ENCODE measurements at regions not wholly inside any gene's neighbourhood (a gene's known extent, or its start where the extent isn't known, plus 50 kb on each side); places are given as distances from the start of the nearest gene placed in this dataset.

DNA sequence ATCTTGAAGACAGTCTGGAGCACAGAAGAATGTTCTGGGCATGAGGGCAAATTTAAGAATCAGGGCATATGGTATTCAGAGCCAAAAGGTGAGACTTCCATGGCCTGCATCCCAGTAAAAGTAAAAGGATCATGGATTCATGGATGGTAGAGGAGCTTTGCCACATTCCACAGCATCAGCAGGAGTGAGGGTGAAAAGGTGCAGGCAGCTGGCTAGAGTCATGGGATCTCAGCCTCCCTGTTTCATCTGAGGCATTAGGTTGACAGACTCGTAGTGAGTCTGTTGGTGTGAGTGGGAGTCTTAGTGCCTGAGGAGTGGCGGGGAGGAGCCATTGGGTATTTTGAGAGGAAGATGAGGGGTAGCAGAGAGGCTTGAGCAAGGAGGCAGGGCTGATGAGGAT lies 301.6 kb downstream of the CYP26B1 start:
- DNase-seq = no peak
- Histone ChIP-seq H3K4me3 (no peak overlapping the region), H3K4me1 (no peaks in the 10 kb centered on the region), H3K36me3 (replicated peaks in 1 of 2; ENCODE audit: insufficient read depth in 1 of 2, low read depth in 2 of 2) (no peaks in the 10 kb centered on the region), H3K9me3 (no peaks in the 10 kb centered on the region), H3K27ac (no peak overlapping the region), H3K27me3 (no peaks in the 10 kb centered on the region)
- intact Hi-C loops (cut with DNase I) = no loop called here
- 82 to 85% methylated on average over 2 of the region's 2 CpGs for WGBS, 2 donors
- no peak for ATAC-seq
- TF ChIP-seq, protein P1, sequence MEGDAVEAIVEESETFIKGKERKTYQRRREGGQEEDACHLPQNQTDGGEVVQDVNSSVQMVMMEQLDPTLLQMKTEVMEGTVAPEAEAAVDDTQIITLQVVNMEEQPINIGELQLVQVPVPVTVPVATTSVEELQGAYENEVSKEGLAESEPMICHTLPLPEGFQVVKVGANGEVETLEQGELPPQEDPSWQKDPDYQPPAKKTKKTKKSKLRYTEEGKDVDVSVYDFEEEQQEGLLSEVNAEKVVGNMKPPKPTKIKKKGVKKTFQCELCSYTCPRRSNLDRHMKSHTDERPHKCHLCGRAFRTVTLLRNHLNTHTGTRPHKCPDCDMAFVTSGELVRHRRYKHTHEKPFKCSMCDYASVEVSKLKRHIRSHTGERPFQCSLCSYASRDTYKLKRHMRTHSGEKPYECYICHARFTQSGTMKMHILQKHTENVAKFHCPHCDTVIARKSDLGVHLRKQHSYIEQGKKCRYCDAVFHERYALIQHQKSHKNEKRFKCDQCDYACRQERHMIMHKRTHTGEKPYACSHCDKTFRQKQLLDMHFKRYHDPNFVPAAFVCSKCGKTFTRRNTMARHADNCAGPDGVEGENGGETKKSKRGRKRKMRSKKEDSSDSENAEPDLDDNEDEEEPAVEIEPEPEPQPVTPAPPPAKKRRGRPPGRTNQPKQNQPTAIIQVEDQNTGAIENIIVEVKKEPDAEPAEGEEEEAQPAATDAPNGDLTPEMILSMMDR (IDR thresholded peaks at IDR 0.05) = no peak
- TF ChIP-seq POLR2A (IDR thresholded peaks at IDR 0.05) = no peak

GRCh38 chr2:71844967-71845366 lies 302.7 kb downstream of the CYP26B1 start:
- H3K4me1 ChIP-seq = no peaks in the 10 kb centered on the region
- 59 to 62% methylated on average over 4 of the region's 4 CpGs for WGBS, 2 donors
- no peak for TF ChIP-seq POLR2A (IDR thresholded peaks at IDR 0.05)
- TF ChIP-seq, protein P1 (IDR thresholded peaks at IDR 0.05) = no peak
- DNase-seq (no peak), ATAC-seq (no peak)
- no peak overlapping the region for H3K4me3 ChIP-seq
- no peaks in the 10 kb centered on the region for H3K9me3 ChIP-seq
- no peaks in the 10 kb centered on the region for H3K36me3 ChIP-seq (replicated peaks in 1 of 2; ENCODE audit: insufficient read depth in 1 of 2, low read depth in 2 of 2)
- intact Hi-C loops (cut with DNase I) = no loop called here
- H3K27me3 ChIP-seq = no peaks in the 10 kb centered on the region
- H3K27ac ChIP-seq = no peak overlapping the region

DNA sequence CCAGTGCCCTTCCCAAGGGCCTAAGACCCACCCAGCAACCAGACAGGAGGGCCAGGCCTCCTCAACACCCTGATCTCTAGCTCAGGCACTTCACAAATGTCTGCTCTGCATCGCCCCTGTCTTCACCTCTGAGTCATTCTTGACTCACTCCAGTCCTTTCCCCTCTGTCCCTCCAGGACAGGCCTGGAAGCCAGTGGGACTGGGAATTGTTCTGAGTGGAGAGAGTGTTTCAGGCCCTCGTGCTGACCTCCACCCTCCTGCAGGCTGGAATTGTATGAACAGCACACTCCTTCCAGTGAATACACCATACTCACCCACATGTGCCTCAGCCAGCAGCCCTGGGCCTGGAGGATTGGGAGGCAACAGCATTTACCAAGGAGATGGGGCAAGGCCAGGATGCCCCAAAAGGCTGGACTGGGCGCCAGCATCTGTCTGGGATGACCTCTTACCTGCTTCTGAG lies 304.2 kb downstream of the CYP26B1 start:
- Histone ChIP-seq H3K36me3 (replicated peaks in 1 of 2; ENCODE audit: insufficient read depth in 1 of 2, low read depth in 2 of 2) (no peaks in the 10 kb centered on the region), H3K9me3 (no peaks in the 10 kb centered on the region), H3K4me3 (no peak overlapping the region), H3K27me3 (no peaks in the 10 kb centered on the region), H3K4me1 (no peaks in the 10 kb centered on the region), H3K27ac (no peak overlapping the region)
- no peak for ATAC-seq
- no peak for TF ChIP-seq POLR2A (IDR thresholded peaks at IDR 0.05)
- TF ChIP-seq, protein P1 (IDR thresholded peaks at IDR 0.05) = no peak
- peak in 1 of 4 donors; percentile 24 for DNase-seq
- WGBS, 2 donors = 59 to 77% methylated on average over 3 of the region's 3 CpGs
- intact Hi-C loops (cut with DNase I) = no loop called here

- no peaks in the 10 kb centered on the region for H3K36me3 ChIP-seq (replicated peaks in 1 of 2; ENCODE audit: insufficient read depth in 1 of 2, low read depth in 2 of 2)
- no peaks in the 10 kb centered on the region for H3K9me3 ChIP-seq
- H3K27ac ChIP-seq = no peak overlapping the region
- no peak for ATAC-seq
- no peaks in the 10 kb centered on the region for H3K27me3 ChIP-seq
- no peak for DNase-seq
- no peak overlapping the region for H3K4me3 ChIP-seq
- WGBS, 2 donors = 81 to 83% methylated on average over 4 of the region's 4 CpGs
- no peak for TF ChIP-seq POLR2A (IDR thresholded peaks at IDR 0.05)
- TF ChIP-seq, protein P1 (IDR thresholded peaks at IDR 0.05) = no peak
- H3K4me1 ChIP-seq = no peaks in the 10 kb centered on the region
- intact Hi-C loops (cut with DNase I) = no loop called here
Observed at GRCh38 chr2:71842744-71843143, 304.9 kb downstream of the CYP26B1 start.

GRCh38 chr2:71839826-71840225 lies 307.8 kb downstream of the CYP26B1 start:
- no peaks in the 10 kb centered on the region for H3K27me3 ChIP-seq
- H3K27ac ChIP-seq = no peak overlapping the region
- ATAC-seq = no peak
- no peaks in the 10 kb centered on the region for H3K36me3 ChIP-seq (replicated peaks in 1 of 2; ENCODE audit: insufficient read depth in 1 of 2, low read depth in 2 of 2)
- no peaks in the 10 kb centered on the region for H3K4me1 ChIP-seq
- DNase-seq = no peak
- TF ChIP-seq, protein P1 (IDR thresholded peaks at IDR 0.05) = no peak
- TF ChIP-seq POLR2A (IDR thresholded peaks at IDR 0.05) = no peak
- WGBS, 2 donors = 84 to 85% methylated on average over 2 of the region's 2 CpGs
- no peaks in the 10 kb centered on the region for H3K9me3 ChIP-seq
- H3K4me3 ChIP-seq = no peak overlapping the region
- intact Hi-C loops (cut with DNase I) = no loop called here
